GM12892 (cell line): ENCODE measurements at regions not wholly inside any gene's neighbourhood (a gene's known extent, or its start where the extent isn't known, plus 50 kb on each side); places are given as distances from the start of the nearest gene placed in this dataset.

Source experiments
- POLR2A ChIP-seq: IDR thresholded peaks from 2 replicates; pipeline ENCODE4 v1.6.1; 2011; ENCODE audit warnings: low read depth, low read length, control low read depth
- POLR2AphosphoS5 ChIP-seq: IDR thresholded peaks from 2 replicates; pipeline ENCODE4 v1.6.1; 2011; ENCODE audit warnings: low read depth, low read length, control low read depth

- TF ChIP-seq POLR2AphosphoS5: no peak
- no peak for TF ChIP-seq POLR2A
These were observed 493.5 kb upstream of the PRKX start for GRCh38 chrX:4206941-4207340.
